Adrenal gland (tissue), 9 donors: ENCODE measurements at regions not wholly inside any gene's neighbourhood (a gene's known extent, or its start where the extent isn't known, plus 50 kb on each side); places are given as distances from the start of the nearest gene placed in this dataset.

Experiments
- DNase-seq, 7 donors: peaks; one replicate each; pipeline ENCODE4 v3.0.0-alpha.2; 2019 to 2020
- H3K27ac ChIP-seq, 5 donors: fragments of 200-600 bp; sonication (generic) in 4 of 5; 1 replicate in 3 of 5; 2 replicates in 2 of 5; pipeline versions ENCODE4 v1.5.1 to v1.8.0; 2016 to 2020; ENCODE audit warnings: mild to moderate bottlenecking in 1 of 5
- H3K27me3 ChIP-seq: fragments of 200-600 bp; 2 replicates; pipeline ENCODE4 v1.8.0; 2021
- H3K36me3 ChIP-seq, 2 donors: fragments of 200-600 bp; replicated peaks in 1 of 2; 1 replicate in 1 of 2; 2 replicates in 1 of 2; pipeline versions ENCODE4 v1.5.1 to v1.8.0; 2018 to 2022
- H3K4me1 ChIP-seq, 2 donors: fragments of 200-600 bp; replicated peaks in 1 of 2; 1 replicate in 1 of 2; 2 replicates in 1 of 2; pipeline versions ENCODE4 v1.5.1 to v1.8.0; 2018 to 2021
- H3K4me3 ChIP-seq, 4 donors: fragments of 200-600 bp; sonication (generic) in 3 of 4; one replicate each; pipeline ENCODE4 v1.5.1; 2016 to 2018
- H3K9me3 ChIP-seq, 3 donors: fragments of 200-600 bp; sonication (generic) in 1 of 3; replicated peaks in 1 of 3; 1 replicate in 2 of 3; 2 replicates in 1 of 3; pipeline versions ENCODE4 v1.5.1 to v1.8.0; 2016 to 2021
- POLR2A ChIP-seq, 2 donors: fragments of 450-650 bp; IDR thresholded peaks; one replicate each; pipeline ENCODE4 v1.6.1; 2017; ENCODE audit warnings: antibody characterized with exemption in 2 of 2, mild to moderate bottlenecking in 2 of 2, moderate library complexity in 1 of 2
- WGBS, 4 donors: extraction: QIAGEN DNeasy Blood & Tissue Kit in 2 of 4; methylation state at CpG; one replicate each; pipeline versions ENCODE4 v1.1.5 to v1.1.7; 2013 to 2017; 5-methylcytosine and 5-hydroxymethylcytosine counted together
- intact Hi-C, 2 donors: fragments of 100-400 bp; cut with DNase I; formaldehyde crosslinking; loops; one replicate each; pipeline versions ENCODE4 v1.14.1 to v1.15.0; 2022 to 2023
- small RNA-seq, 2 donors: library from RNA; depleted of rRNA; stranded (forward); fragments of <200 nt; gene quantifications; one replicate each; pipeline ENCODE3, GENCODE V24; 2016
- TF ChIP-seq, protein P1 (sequence below), 6 experiments: fragments of 450-650 bp in 4 of 6; fragments of 200-600 bp in 2 of 6; sonication (generic) in 1 of 6; IDR thresholded peaks; 1 replicate in 5 of 6; 2 replicates in 1 of 6; pipeline versions ENCODE4 v1.5.1 to v1.8.0; 2016 to 2021; ENCODE audit warnings: antibody characterized with exemption in 6 of 6, mild to moderate bottlenecking in 2 of 6, moderate library complexity in 1 of 6
- donor health status: healthy with polysubstance abuse.
- donor health status: Bipolar disorder and iron deficiency.
- donor health status: DM: yes; HTN: yes; CAD: no.
- donor health status: DM: no; HTN: no; CAD: no.
- donor health status: DM: no; HTN: no; CAD: no.

DNA sequence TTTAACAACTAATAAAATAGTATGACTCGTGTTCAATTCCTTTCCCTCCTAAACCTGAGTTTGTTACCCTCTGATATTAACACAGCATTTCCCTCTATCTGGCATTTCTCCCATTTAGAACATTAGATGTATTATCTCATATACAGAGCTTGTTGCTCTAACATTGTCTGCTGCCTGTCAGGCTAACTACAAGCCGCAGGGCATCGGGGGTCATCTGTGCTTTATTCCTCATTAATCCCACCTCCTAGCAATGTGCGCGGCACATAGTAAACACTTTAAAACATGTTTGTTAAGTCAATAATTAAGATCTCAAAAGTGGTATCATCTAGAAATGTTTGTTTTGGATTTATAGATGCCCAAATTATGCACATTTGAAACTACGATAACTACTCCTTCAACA is 52.9 kb upstream of the NEBL start:
- WGBS, 4 donors, result 69 to 92% (median 78%) methylated on average over 6 of the region's 6 CpGs
- TF ChIP-seq, protein P1, sequence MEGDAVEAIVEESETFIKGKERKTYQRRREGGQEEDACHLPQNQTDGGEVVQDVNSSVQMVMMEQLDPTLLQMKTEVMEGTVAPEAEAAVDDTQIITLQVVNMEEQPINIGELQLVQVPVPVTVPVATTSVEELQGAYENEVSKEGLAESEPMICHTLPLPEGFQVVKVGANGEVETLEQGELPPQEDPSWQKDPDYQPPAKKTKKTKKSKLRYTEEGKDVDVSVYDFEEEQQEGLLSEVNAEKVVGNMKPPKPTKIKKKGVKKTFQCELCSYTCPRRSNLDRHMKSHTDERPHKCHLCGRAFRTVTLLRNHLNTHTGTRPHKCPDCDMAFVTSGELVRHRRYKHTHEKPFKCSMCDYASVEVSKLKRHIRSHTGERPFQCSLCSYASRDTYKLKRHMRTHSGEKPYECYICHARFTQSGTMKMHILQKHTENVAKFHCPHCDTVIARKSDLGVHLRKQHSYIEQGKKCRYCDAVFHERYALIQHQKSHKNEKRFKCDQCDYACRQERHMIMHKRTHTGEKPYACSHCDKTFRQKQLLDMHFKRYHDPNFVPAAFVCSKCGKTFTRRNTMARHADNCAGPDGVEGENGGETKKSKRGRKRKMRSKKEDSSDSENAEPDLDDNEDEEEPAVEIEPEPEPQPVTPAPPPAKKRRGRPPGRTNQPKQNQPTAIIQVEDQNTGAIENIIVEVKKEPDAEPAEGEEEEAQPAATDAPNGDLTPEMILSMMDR (IDR thresholded peaks at IDR 0.05), result no peak
- no peak for TF ChIP-seq POLR2A (IDR thresholded peaks at IDR 0.05)
- Histone ChIP-seq H3K36me3 (no peaks in the 10 kb centered on the region), H3K27me3 (no peaks in the 10 kb centered on the region), H3K27ac (no peak overlapping the region), H3K4me1 (no peaks in the 10 kb centered on the region), H3K9me3 (no peaks in the 10 kb centered on the region), H3K4me3 (no peak overlapping the region)
- DNase-seq, result no peak
- intact Hi-C loops, result no loop called here

DNA sequence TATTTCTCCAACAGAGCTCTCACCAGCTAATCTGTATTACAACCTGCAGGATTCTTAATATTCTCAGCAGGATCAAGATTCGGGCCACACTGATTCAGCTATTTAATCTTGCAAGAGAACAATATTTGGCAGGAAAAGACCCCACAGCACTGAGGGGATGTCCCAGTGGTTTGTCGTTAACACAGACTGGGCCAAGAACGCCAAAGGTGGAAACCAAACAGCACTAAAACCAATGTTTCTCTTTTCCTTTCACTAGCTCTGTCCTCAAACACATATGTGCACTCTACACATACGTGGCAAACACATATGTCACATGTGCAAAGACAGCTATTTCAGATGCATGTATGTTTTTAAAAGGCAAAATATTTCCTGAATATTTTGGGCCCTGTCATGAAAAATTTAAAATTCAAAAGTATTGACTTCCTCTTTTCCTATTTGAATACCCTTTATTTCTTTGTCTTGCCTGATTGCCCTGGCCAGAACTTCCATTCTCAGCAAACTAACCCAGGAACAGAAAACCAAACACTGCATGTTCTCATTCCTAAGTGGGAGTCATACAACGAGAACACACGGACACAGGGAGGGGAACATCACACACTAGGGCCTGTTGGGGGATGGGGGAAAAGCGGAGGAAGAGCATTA is 51.7 kb upstream of the NEBL start:
- intact Hi-C loops, result no loop called here
- H3K27ac ChIP-seq, result no peak overlapping the region
- H3K27me3 ChIP-seq, result no peaks in the 10 kb centered on the region
- H3K4me3 ChIP-seq, result no peak overlapping the region
- no peaks in the 10 kb centered on the region for H3K4me1 ChIP-seq
- H3K36me3 ChIP-seq, result no peaks in the 10 kb centered on the region
- no peaks in the 10 kb centered on the region for H3K9me3 ChIP-seq
- 76 to 82% (median 77%) methylated on average over 7 of the region's 7 CpGs for WGBS, 4 donors
- TF ChIP-seq, protein P1 (IDR thresholded peaks at IDR 0.05), result no peak
- TF ChIP-seq POLR2A (IDR thresholded peaks at IDR 0.05), result no peak
- DNase-seq, result no peak

Small RNA genes in the stretch of these regions (small RNA-seq; reads per million reads assigned to genes)
- gene AL158209.2 (0 reads per million in 2 donors), gene RF00017 (0 reads per million in 2 donors), gene RNU6-15P (0.92 to 1.2 reads per million in 2 donors)
